ENCODE measurements at regions not wholly inside any gene's neighbourhood (a gene's known extent, or its start where the extent isn't known, plus 50 kb on each side); places are given as distances from the start of the nearest gene placed in this dataset.
"Not testable (repeated sequence)": the region's sequence is repeated elsewhere in the genome, so short reads cannot be mapped to it uniquely, and the experiment has no call there.

GRCh38 chr7:113304104-113304503 lies 185.8 kb upstream of the SMIM30 start (continued):
- TF ChIP-seq PRDM15 (CRISPR knock-in tag; IDR thresholded peaks at IDR 0.05) (no peak), ZNF138 (CRISPR knock-in tag; conservative IDR thresholded peaks at IDR 0.05) (no peak), USF1 (CRISPR knock-in tag; IDR thresholded peaks at IDR 0.05) (no peak), NR2C2 (CRISPR knock-in tag; IDR thresholded peaks at IDR 0.05) (no peak), ZNF396 (CRISPR knock-in tag; IDR thresholded peaks at IDR 0.05; ENCODE audit: borderline replicate concordance) (no peak), HMGXB4 (CRISPR knock-in tag; IDR thresholded peaks at IDR 0.05) (no peak), ELF4 (CRISPR knock-in tag; IDR thresholded peaks at IDR 0.05; ENCODE audit: low read depth) (no peak), JAZF1 (CRISPR knock-in tag; IDR thresholded peaks at IDR 0.05) (no peak)

GRCh38 chr7:113303388-113303787 lies 185.0 kb upstream of the SMIM30 start:
- H3K4me3 Mint-ChIP-seq; ATAC-seq; CTCF ChIA-PET; H3K27me3 Mint-ChIP-seq (ENCODE audit: low read depth); POLR2A ChIA-PET; H3K36me3 Mint-ChIP-seq; H3K27ac Mint-ChIP-seq; H3K4me1 Mint-ChIP-seq; DNase-seq (ENCODE audit: low spot score): not testable (repeated sequence)
- H3K9me3 Mint-ChIP-seq, result peaks cover 12% of the 10 kb centered on the region

- ChIA-PET CTCF (no interaction called here), POLR2A (no interaction called here)
- Mint-ChIP-seq H3K4me1 (no peaks in the 10 kb centered on the region), H3K4me3 (no peak overlapping the region), H3K27me3 (ENCODE audit: low read depth) (no peaks in the 10 kb centered on the region), H3K36me3 (no peaks in the 10 kb centered on the region), H3K9me3 (peaks cover 12% of the 10 kb centered on the region), H3K27ac (no peak overlapping the region)
- DNase-seq (ENCODE audit: low spot score) (no peak), ATAC-seq (no peak)
- no peak for TF ChIP-seq PRRX2 (CRISPR knock-in tag; IDR thresholded peaks at IDR 0.05)
- TF ChIP-seq FOXP1 (CRISPR knock-in tag; IDR thresholded peaks at IDR 0.05; ENCODE audit: borderline replicate concordance), result no peak
- TF ChIP-seq IRF1 (CRISPR knock-in tag; IDR thresholded peaks at IDR 0.05), result no peak
- TF ChIP-seq ATF6 (CRISPR knock-in tag; IDR thresholded peaks at IDR 0.05), result no peak
- no peak for TF ChIP-seq MAX (CRISPR knock-in tag; IDR thresholded peaks at IDR 0.05)
- TF ChIP-seq ETV6 (CRISPR knock-in tag; IDR thresholded peaks at IDR 0.05), result no peak
- no peak for TF ChIP-seq KAT7 (CRISPR knock-in tag; IDR thresholded peaks at IDR 0.05; ENCODE audit: borderline replicate concordance)
- TF ChIP-seq SP1 (CRISPR knock-in tag; conservative IDR thresholded peaks at IDR 0.05), result no peak
- TF ChIP-seq ZNF281 (CRISPR knock-in tag; IDR thresholded peaks at IDR 0.05), result no peak
- TF ChIP-seq FOXK1 (CRISPR knock-in tag; IDR thresholded peaks at IDR 0.05), result no peak
- no peak for TF ChIP-seq ZBTB43 (CRISPR knock-in tag; IDR thresholded peaks at IDR 0.05)
- TF ChIP-seq CREB1 (CRISPR knock-in tag; IDR thresholded peaks at IDR 0.05), result no peak
- no peak for TF ChIP-seq ZNF317 (CRISPR knock-in tag; IDR thresholded peaks at IDR 0.05; ENCODE audit: borderline replicate concordance, low read depth)
These were observed 183.6 kb upstream of the SMIM30 start for GRCh38 chr7:113301983-113302382.

Measured in WTC11 (cell line).